Right kidney (tissue), 1 donor: ENCODE measurements at regions not wholly inside any gene's neighbourhood (a gene's known extent, or its start where the extent isn't known, plus 50 kb on each side); places are given as distances from the start of the nearest gene placed in this dataset.
A peak's percentile ranks its signal among the peaks of the same experiment; 100 is the strongest.
"Not testable (repeated sequence)": the region's sequence is repeated elsewhere in the genome, so short reads cannot be mapped to it uniquely, and the experiment has no call there.

Source experiments
- DNase-seq: peaks from one replicate; pipeline ENCODE4 v3.0.0-alpha.2; 2016

DNA sequence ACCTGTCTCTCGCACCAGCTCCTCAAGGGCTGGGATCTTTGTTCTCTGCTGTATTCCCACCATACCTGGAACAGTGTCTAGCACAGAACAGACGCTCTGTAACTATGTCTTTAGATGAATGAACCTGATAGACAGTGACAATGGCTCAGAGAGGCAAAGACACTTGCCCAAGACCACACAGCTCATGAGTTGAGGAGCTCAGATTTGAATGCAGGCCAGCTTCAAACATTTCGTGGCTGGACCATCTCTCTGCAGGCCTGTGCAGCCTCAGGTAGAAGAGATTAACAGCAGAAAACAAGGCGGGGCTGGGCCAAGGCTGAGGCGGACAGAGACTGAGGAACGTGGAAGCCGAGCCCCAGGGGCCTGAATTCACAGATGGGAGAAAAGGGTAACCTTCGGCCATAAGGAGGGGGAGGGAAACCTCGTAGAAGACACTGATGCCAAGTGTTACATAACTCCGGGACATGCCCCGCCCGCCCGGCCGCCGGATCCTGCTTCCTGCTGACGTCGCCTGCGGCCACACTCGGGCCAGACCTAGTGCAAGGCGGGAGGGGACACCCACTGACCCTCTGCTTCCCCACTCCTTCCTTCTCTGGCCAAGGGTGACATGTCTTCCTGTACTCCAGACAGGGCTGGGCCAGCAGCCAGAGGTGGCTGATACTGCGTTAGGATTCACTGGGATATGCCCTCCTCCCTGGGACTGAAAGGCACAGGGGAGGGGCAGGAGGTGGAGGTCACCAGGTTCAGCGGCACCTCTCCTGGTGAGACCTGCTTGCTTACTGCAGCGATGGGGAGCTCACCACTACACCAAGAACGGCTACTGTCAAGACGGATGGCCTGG is 86.8 kb downstream of the RFLNA start:
- DNase-seq = no peak

DNA sequence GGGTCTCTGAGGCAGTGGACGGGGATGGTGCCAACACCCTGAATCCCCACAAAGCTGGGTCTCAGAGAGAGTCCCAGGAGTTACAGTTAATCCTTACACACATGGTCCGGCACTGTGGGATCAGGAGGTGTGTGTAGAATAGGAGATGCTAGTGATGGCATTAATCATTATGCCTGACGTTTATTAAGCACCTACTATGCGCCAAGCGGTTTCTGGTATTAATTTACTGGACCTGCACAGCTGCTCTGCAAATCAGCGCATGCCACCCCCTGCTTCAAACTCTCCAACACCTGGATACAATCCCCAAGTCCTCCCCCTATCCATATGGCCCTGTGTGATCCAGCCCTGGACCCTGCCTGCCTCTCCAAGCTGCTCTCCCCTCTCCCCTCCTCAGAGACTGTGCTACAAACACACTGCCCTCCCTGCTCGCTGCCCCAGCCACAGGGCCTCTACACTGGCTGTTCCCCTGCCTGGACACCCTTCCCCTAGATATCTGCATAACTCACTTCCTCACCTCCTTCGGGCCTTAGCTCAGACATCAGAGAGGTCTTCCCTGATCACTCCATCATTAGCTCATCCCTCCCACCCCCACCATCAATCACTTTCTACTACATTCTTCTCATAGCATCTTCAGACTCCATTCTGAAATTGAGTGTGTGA is 86.0 kb downstream of the RFLNA start:
- DNase-seq = no peak

- peak; percentile 58 for DNase-seq
Measured at GRCh38 chr12:124379938-124380754, 85.3 kb downstream of the RFLNA start.

DNA sequence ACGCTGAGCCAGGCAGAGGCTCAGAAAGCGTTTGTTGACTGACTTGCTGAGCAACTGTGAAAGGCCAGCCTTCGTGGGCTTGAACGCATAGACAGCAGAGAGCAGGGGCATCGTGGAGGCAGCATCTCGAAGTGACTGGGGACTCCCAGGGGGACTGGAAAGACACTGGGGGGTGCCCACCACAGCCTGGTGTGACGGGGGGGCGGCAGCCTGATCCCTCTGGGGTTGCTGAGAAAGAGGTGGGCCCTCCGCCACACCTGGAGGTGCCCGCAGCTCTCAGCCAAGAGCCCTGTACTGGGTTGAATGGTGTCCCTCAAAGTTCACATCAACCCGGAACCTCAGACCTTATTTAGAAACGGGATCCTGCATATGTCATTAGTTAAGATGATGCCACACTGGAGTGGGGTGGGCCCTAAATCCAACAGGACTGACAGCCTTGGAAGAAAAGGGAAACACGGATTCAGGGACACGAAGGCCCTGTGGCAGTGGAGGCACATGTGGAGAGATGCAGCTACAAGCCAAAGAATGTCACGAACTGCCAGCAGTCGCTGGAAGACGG is 84.6 kb downstream of the RFLNA start:
- DNase-seq = no peak

DNA sequence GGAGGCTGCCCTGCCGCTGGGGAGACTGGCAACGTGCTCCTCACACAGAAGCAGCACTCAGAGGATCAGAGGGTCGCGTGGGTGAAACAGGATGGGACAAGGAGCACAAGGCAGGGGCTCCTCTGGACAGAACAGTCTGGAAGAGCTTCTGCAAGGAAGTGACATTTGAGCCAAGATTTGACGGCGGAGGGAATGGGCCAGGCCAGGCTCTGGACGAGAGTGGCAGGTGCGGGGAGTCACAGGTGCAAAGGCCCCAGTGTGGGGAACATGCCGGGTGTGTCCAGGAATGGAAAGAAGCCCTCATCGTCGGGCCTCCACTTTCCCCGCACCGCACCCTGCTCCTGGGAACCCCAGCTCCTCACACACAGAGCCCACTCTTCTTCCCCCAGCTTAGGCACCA is 84.0 kb downstream of the RFLNA start:
- no peak for DNase-seq

GRCh38 chr12:124377981-124378509 is 83.2 kb downstream of the RFLNA start:
- no peak for DNase-seq

- no peak for DNase-seq
Measured at GRCh38 chr12:124376435-124376834, 81.5 kb downstream of the RFLNA start.

DNA sequence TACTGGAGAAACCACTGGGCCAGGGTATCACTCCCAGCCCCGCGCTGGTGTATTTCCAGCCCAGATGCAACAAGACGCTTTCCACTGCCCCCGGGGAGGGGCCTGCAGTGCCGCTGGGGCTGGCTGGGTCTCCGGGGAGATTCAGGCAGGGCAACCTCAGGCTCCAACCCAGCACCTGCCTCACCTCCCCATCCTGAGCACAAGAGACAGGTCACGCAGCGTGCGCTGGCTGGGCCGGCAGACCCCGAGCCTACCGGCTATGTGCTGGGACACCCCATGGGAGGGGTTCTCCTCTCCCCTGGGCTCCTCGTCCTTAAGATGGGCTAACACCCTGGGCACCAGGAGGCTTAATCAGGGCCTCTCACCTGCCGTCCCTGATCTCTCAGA is 80.9 kb downstream of the RFLNA start:
- DNase-seq = no peak

GRCh38 chr12:124375141-124375788 is 80.4 kb downstream of the RFLNA start:
- no peak for DNase-seq

DNA sequence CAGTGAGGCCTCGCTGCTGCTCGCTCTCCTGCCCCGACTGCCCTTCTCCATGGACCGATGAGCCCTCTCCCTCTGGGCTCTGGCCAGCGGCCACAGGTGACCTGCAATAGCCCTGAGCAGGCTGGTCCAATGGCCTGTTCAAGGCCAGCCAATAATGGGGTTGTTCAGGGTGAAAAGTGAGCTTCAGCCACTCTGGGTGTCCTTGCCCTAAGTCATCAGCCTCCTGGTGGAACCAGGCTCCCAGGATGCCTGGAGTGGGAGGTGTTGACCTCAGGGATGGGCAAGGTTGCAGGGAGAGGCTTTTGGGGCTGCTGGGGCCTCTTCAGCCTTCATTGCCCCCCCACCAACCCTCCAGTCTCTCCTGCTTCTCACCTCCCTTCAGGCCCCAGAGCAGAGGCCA is 79.7 kb downstream of the RFLNA start:
- DNase-seq = no peak

DNA sequence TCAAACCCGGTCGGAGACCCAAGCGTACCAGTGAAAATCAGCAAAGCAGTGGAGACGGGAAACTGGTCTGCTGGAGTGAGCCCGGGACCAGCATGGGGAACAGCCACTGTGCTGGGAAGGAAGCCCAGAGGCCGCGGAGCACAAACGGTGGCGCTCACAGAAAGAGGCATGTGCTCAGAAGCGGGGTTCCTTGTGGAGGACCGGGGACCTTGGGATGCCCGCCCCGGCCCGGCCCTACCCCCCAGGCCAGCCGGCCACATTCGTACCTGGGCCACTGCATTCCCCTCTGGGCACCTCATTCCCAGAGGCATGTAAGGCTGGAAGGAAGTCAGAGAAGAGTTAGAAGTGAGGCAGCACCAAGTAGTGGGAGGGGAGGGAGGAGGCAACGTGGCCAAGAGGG is 79.3 kb downstream of the RFLNA start:
- DNase-seq = no peak

DNA sequence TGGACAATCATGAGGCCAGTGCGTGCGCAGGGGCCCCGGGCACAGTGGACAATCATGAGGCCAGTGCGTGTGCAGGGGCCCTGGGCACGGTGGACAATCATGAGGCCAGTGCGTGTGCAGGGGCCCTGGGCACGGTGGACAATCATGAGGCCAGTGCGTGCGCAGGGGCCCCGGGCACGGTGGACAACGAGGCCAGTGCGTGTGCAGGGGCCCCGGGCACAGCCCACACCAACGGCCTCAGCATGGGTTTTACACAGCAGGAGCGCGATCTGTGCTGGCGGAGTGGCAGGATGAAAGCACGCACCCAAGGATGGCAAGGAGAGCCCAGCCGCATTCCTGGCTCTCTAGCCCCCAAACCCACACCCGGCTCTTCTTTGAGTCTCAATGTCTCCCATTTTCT is 78.8 kb downstream of the RFLNA start:
- not testable (repeated sequence) for DNase-seq

DNA sequence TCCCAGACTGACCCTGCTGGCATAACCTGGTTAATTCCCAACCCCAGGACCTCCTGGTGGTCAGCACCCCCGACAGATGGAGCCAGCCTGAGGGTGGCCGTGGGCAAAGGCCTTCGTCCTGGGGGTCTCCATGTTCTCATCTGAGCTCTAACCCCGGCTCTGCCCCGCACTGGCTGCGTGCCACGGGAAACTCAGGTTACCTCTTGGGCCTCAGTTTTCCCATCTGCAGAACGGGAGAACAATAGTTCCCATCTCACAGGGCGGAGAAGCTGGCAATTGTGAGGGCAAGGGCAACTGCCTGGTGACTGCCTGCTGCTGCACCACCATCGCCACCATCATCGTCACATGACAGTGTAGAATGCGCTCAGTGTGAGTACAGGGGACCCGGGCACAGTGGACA is 77.9 kb downstream of the RFLNA start:
- no peak for DNase-seq

DNA sequence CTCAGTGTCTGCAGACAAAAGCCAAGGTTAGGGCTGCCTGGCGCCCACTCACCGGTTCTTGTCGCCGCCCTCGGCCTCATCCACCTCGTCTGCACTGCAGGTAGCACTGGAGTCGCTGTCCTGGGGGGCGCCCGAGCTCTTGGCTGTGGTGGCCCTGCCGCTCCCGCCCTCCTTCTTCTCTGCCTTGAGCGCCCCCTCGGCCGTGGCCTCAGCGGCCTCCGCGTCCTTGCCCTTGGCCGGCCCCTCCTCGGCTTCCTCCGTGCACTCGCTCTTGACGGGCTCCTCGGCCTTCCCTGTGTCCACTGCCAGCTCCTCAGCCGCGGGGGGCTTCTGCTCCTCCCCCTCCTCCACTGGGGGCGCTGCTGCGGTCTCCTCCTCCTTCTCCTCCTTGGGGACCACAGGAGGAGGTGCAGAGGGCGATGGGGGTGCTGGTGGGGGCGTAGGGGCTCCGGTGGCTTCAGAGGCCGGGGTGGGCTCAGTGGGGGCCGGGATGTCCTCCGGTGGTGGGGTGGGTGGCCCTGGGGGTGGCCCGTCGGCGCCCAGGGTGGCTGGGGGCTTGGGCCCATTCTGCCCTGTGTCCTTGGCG is 77.2 kb downstream of the RFLNA start:
- no peak for DNase-seq

DNA sequence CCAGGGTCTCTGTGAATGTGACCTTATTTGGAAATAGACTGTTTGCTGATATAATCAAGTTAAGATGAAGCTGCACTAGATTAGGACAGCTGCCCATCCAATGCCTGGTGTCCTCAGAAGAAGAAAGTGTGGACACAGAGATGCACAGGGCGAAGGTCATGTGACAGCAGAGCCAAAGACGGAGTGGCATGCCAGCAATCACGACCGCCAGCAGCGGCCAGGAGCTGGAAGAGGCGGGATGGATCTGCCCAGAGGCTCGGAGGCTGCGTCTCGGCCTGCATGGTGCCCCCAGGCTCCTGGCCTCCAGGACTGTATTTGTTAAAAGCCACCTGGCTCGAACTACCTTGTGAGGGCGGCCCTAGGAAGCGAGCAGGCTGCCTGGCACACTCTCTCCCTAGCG is 76.5 kb downstream of the RFLNA start:
- DNase-seq = no peak

DNA sequence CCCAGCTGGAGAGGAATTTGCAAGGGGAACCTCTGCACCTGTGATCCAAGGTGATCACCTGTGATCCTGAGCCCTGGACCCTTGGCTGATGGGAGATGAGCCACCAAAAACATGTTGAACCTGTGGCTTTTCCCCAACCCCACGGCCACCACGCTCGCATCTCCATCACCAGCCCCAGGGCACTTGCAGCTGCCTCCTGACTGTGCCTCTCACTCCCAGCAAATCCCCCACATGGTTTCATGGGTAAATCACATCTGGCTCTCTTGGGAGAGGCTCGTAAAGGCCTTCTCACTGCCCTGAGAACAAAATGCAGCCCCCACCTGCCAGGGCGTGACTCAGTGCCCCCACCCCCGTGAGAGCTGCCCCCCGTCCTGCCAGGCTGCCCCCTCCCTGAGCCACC is 76.0 kb downstream of the RFLNA start:
- DNase-seq = no peak

- no peak for DNase-seq
Measured at GRCh38 chr12:124370384-124370783, 75.5 kb downstream of the RFLNA start.

- DNase-seq = no peak
Measured at GRCh38 chr12:124369827-124370378, 75.0 kb downstream of the RFLNA start.

GRCh38 chr12:124369055-124369826 is 74.3 kb downstream of the RFLNA start:
- DNase-seq = peak; percentile 80

DNA sequence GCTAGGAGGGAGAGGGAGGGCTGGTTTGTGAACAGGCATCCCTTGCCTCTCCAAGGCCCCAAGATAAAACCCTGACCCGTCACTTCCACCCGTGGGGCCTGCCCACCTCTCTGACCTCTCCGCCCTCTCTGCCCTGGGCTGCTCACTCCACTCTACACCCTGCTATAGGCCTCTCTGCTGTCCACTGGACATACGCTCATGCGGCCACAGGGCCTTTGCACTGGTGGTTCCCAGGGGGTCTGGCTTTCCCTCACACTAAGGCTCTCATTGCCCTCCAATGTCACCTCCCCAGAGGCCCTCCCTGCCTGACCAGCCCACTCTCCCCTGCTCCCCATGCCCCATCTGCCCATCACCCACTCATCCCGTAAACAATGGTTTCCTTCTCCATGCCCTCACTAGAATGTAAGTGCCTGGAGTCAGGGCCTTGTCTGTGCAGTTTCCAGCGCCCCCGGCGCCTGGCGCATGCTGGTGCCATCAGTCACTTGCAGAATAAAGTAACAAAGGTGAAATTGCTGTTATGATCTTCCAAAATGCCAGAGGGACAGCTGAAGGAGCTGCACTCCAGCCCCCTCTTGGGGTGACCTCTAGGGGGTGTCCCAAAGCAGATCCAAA is 73.6 kb downstream of the RFLNA start:
- no peak for DNase-seq
